DOHH2 (cell line): ENCODE measurements at regions not wholly inside any gene's neighbourhood (a gene's known extent, or its start where the extent isn't known, plus 50 kb on each side); places are given as distances from the start of the nearest gene placed in this dataset.

Experiments used
- H3F3A ChIP-seq: fragments of 200-600 bp; sonication (generic), shearing (Covaris generic); 2 replicates; pipeline ENCODE4 v1.6.0; 2016; ENCODE audit warnings: antibody characterized with exemption, mild to moderate bottlenecking; ENCODE audit not compliant: control insufficient read depth, insufficient read depth
- H3K27ac ChIP-seq: fragments of 200-600 bp; sonication (generic); 2 replicates; pipeline ENCODE4 v1.5.1; 2014; ENCODE audit warnings: low read depth, mild to moderate bottlenecking, low read length, moderate library complexity
- H3K27me3 ChIP-seq: fragments of 200-600 bp; sonication (generic); 2 replicates; pipeline ENCODE4 v1.6.1; 2014; ENCODE audit warnings: mild to moderate bottlenecking, low read length, mixed read lengths; ENCODE audit not compliant: control insufficient read depth
- H3K36me3 ChIP-seq: fragments of 200-600 bp; sonication (generic); 2 replicates; pipeline ENCODE4 v1.6.1; 2014; ENCODE audit warnings: mild to moderate bottlenecking, low read length, moderate library complexity, mixed read lengths; ENCODE audit not compliant: control insufficient read depth
- H3K4me1 ChIP-seq: fragments of 200-600 bp; sonication (generic); 2 replicates; pipeline ENCODE4 v1.6.1; 2014; ENCODE audit warnings: mild to moderate bottlenecking, low read length, mixed read lengths; ENCODE audit not compliant: control insufficient read depth
- H3K4me2 ChIP-seq: fragments of 200-600 bp; sonication (generic); 2 replicates; pipeline ENCODE4 v1.6.0; 2014; ENCODE audit warnings: mild to moderate bottlenecking, low read length, moderate library complexity
- H3K4me3 ChIP-seq: fragments of 200-600 bp; sonication (generic); 2 replicates; pipeline ENCODE4 v1.5.1; 2014; ENCODE audit warnings: mild to moderate bottlenecking, low read length, mixed read lengths
- H3K79me2 ChIP-seq: fragments of 200-600 bp; sonication (generic); 2 replicates; pipeline ENCODE4 v1.6.1; 2014; ENCODE audit warnings: mild to moderate bottlenecking, low read length, mixed read lengths; ENCODE audit not compliant: control insufficient read depth
- H3K9me2 ChIP-seq: fragments of 200-600 bp; sonication (generic); replicated peaks from 2 replicates; pipeline ENCODE4 v1.6.1; 2014; ENCODE audit warnings: mild to moderate bottlenecking, low read length, mixed read lengths; ENCODE audit not compliant: control insufficient read depth
- H3K9me3 ChIP-seq: fragments of 200-600 bp; sonication (generic); 2 replicates; pipeline ENCODE4 v1.6.1; 2014; ENCODE audit warnings: antibody characterized with exemption, low read length, mixed read lengths; ENCODE audit not compliant: control insufficient read depth, insufficient read depth
- H4K20me1 ChIP-seq: fragments of 200-600 bp; sonication (generic); 2 replicates; pipeline ENCODE4 v1.6.0; 2014; ENCODE audit warnings: low read depth, mild to moderate bottlenecking, antibody characterized with exemption, low read length, moderate library complexity; ENCODE audit not compliant: control insufficient read depth, insufficient read depth
- EZH2phosphoT487 ChIP-seq: fragments of 200-600 bp; sonication (generic); IDR thresholded peaks from 2 replicates; pipeline ENCODE4 v1.6.1; 2017; ENCODE audit warnings: borderline replicate concordance, mild to moderate bottlenecking, antibody characterized with exemption, low read length, moderate library complexity, mixed read lengths
- TF ChIP-seq, protein P1 (sequence below): fragments of 200-600 bp; sonication (generic); IDR thresholded peaks from one replicate; pipeline ENCODE4 v1.5.1; 2014; ENCODE audit warnings: antibody characterized with exemption, mild to moderate bottlenecking, low read depth, low read length; ENCODE audit not compliant: poor library complexity, severe bottlenecking

GRCh38 chr9:10753474-10753873 lies 140.7 kb upstream of the PTPRD start:
- no peaks in the 10 kb centered on the region for H3K4me1 ChIP-seq
- no peaks in the 10 kb centered on the region for H4K20me1 ChIP-seq
- H3F3A ChIP-seq = no peaks in the 10 kb centered on the region
- H3K4me2 ChIP-seq = no peak overlapping the region
- H3K9me2 ChIP-seq = no peaks in the 10 kb centered on the region
- no peaks in the 10 kb centered on the region for H3K36me3 ChIP-seq
- H3K4me3 ChIP-seq = no peak overlapping the region
- no peak for TF ChIP-seq EZH2phosphoT487
- TF ChIP-seq, protein P1, sequence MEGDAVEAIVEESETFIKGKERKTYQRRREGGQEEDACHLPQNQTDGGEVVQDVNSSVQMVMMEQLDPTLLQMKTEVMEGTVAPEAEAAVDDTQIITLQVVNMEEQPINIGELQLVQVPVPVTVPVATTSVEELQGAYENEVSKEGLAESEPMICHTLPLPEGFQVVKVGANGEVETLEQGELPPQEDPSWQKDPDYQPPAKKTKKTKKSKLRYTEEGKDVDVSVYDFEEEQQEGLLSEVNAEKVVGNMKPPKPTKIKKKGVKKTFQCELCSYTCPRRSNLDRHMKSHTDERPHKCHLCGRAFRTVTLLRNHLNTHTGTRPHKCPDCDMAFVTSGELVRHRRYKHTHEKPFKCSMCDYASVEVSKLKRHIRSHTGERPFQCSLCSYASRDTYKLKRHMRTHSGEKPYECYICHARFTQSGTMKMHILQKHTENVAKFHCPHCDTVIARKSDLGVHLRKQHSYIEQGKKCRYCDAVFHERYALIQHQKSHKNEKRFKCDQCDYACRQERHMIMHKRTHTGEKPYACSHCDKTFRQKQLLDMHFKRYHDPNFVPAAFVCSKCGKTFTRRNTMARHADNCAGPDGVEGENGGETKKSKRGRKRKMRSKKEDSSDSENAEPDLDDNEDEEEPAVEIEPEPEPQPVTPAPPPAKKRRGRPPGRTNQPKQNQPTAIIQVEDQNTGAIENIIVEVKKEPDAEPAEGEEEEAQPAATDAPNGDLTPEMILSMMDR = no peak
- H3K9me3 ChIP-seq = no peaks in the 10 kb centered on the region
- no peak overlapping the region for H3K27ac ChIP-seq
- H3K79me2 ChIP-seq = no peaks in the 10 kb centered on the region
- no peaks in the 10 kb centered on the region for H3K27me3 ChIP-seq

DNA sequence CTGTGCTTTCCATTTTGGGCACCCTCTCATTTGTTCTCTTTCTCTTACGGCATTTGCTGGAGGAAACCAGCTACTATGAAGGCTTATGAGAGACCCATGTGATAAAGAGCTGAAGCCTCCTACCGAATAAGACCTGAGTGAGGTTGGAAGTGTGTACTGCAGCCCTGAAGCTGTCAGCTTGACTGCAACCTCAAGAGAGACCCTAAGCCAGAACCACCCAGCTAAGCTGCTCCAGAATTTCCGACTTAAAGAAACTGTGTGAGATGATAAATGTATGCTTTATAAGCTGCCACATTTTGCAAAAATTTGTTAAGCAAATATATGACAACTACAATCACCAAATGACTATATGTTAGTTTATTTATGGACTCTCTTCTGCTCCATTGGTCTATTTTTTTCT lies 151.7 kb upstream of the PTPRD start:
- TF ChIP-seq EZH2phosphoT487 = no peak
- TF ChIP-seq, protein P1 = no peak
- no peaks in the 10 kb centered on the region for H3K36me3 ChIP-seq
- H3K4me2 ChIP-seq = no peak overlapping the region
- H3K4me3 ChIP-seq = no peak overlapping the region
- no peak overlapping the region for H3K27ac ChIP-seq
- H3K27me3 ChIP-seq = no peaks in the 10 kb centered on the region
- no peaks in the 10 kb centered on the region for H3K4me1 ChIP-seq
- no peaks in the 10 kb centered on the region for H4K20me1 ChIP-seq
- no peaks in the 10 kb centered on the region for H3K79me2 ChIP-seq
- no peaks in the 10 kb centered on the region for H3K9me2 ChIP-seq
- H3K9me3 ChIP-seq = no peaks in the 10 kb centered on the region
- no peaks in the 10 kb centered on the region for H3F3A ChIP-seq

DNA sequence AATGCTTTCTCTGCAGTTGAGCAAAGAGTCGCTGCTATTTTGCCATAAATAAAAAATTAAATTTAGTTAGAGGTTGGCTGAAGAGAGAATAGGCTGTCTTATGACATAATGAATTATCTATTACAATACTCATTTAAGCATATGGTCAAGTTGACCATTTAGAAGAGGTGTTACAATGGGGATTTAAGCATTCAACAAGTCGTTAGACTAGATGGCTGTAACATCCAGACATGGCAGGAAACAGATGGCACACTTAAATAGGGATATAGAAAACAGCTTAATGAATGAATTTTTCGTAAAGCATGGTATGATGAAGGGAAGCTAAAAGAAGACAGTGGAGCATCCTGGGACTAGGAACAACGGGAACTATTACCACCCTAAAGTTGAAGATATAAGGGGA lies 160.3 kb upstream of the PTPRD start:
- Histone ChIP-seq H3F3A (no peaks in the 10 kb centered on the region), H3K27me3 (no peaks in the 10 kb centered on the region), H3K4me2 (no peak overlapping the region), H3K4me1 (no peaks in the 10 kb centered on the region), H3K27ac (no peak overlapping the region), H3K36me3 (no peaks in the 10 kb centered on the region), H3K9me2 (no peaks in the 10 kb centered on the region), H3K4me3 (no peak overlapping the region), H3K9me3 (no peaks in the 10 kb centered on the region), H4K20me1 (no peaks in the 10 kb centered on the region), H3K79me2 (no peaks in the 10 kb centered on the region)
- TF ChIP-seq EZH2phosphoT487 = no peak
- TF ChIP-seq, protein P1 = no peak

GRCh38 chr9:10774051-10774450 lies 161.2 kb upstream of the PTPRD start:
- no peaks in the 10 kb centered on the region for H3K4me1 ChIP-seq
- no peak for TF ChIP-seq EZH2phosphoT487
- TF ChIP-seq, protein P1 = no peak
- H3K9me3 ChIP-seq = no peaks in the 10 kb centered on the region

More at GRCh38 chr9:10774051-10774450, 161.2 kb upstream of the PTPRD start:
- no peak overlapping the region for H3K4me2 ChIP-seq
- H4K20me1 ChIP-seq = no peaks in the 10 kb centered on the region
- no peaks in the 10 kb centered on the region for H3K27me3 ChIP-seq
- H3K79me2 ChIP-seq = no peaks in the 10 kb centered on the region
- H3F3A ChIP-seq = no peaks in the 10 kb centered on the region
- no peak overlapping the region for H3K27ac ChIP-seq
- no peaks in the 10 kb centered on the region for H3K36me3 ChIP-seq
- H3K4me3 ChIP-seq = no peak overlapping the region
- H3K9me2 ChIP-seq = no peaks in the 10 kb centered on the region
